HG03571 (cell line): ENCODE measurements at regions not wholly inside any gene's neighbourhood (a gene's known extent, or its start where the extent isn't known, plus 50 kb on each side); places are given as distances from the start of the nearest gene placed in this dataset.

Experiments used
- ATAC-seq: cut with Tn5 transposase; IDR thresholded peaks from one replicate; pipeline ENCODE4 v1.9.1; 2021; ENCODE audit not compliant: unreplicated experiment

DNA sequence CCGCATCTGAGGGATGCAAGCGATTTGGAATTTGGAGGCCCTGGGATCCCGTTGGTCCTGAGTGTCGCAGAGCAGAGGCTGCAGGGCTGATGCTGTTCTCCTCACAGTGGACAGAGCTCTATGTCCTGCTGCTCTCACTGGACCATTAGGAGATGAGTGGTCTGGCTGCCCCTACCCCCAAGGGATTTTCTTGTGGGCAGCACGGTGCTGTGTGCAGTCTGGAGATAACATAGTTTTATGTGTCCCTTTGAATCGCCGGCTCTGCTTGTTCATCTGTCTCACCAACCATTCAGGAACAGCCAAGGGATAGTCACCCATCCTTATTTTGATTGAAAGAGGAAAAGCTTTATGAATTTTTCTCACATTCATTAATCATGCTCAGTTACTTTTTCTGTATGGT lies 49.9 kb downstream of the CHRM3 start:
- no peak for ATAC-seq

DNA sequence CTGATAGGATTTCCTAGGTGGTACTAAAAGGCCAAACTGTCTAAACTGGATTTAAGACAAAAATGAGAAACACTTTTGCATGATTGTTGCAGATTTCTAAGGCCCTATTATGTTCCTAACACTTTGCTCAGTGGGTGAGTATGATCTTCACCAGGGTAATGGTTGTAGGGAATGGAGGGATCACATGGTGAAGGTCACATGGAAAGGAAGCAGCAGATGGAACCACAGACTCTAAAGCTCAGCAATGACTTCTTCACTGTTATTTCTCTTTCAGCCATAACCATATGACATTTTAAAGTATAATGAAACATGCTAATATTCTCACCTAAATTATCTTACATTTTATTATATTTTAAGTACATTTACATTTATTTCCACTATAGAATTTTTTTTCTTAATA lies 51.5 kb downstream of the CHRM3 start:
- no peak for ATAC-seq

DNA sequence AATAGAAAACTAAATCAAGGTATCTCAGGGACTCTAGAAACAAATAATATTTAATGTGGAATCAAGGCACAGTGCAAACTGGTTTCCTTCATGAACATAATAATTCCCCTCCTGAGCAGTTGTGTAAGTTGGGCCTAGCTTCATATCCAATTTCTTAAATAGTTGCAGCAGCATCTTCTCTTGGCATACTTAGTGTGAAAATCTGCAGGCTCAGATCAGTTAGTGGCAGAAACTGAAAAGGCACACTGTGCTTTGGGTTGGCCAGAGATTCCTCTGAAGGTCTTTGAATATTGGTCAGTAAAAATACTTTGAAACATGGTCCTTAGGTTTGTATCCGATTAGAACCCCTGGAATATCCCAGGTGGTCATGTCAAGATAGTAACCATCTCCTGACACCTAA lies 52.5 kb downstream of the CHRM3 start:
- no peak for ATAC-seq

DNA sequence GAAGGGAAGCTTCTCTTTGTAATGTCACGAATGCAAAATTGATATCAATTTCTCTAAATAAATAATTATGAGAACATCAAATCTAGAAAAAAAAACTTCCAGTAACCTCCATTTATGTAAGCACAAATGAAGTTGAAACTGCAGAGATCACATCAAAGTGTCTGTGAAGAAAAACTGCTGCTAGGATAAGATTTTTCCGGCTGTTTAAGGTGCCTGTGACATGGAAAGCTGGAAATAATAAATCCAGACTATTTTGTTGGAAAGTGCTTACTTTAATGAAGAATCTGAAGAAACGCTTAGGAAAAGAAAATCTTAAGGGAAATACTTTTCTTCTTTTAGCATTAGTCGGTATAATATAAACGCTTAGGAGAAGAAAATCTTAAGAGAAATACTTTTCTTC lies 57.0 kb downstream of the CHRM3 start:
- ATAC-seq: no peak

DNA sequence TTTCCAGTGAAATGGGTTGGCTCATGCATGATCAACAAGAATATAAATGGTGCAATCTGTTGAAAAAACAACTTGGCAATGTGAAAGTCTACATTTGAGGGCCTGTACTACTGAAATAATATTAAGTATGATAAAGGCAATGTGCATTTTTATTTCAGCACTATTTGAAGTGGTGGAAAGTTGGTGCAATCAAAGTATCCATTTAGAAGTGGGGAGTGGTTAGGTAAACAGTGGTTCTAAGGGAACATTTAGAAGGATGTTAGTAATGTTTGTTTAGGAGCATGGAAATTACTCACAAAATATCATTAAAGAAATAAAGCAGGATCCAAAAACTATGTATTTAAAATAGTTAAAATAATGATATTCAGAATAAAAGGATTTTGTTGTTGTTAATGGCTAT lies 60.2 kb downstream of the CHRM3 start:
- no peak for ATAC-seq

DNA sequence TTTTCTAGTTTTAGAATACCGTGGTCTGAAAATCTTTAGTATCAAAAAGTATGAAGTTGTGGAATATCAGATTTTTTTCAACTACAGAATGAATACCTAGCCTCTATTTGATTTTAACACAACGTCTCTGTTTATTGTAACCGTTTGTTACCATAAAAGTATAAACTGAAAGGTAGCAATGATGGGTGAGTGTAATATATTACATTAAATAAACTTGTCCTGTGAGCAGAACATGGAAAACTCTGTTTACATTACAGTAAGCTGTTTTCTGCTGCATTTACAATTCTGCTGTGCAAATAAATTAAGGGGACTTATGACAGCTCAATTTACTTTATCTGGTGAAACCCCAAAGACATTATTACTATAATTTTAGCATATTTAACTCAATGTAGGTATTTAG lies 62.5 kb downstream of the CHRM3 start:
- ATAC-seq: no peak

DNA sequence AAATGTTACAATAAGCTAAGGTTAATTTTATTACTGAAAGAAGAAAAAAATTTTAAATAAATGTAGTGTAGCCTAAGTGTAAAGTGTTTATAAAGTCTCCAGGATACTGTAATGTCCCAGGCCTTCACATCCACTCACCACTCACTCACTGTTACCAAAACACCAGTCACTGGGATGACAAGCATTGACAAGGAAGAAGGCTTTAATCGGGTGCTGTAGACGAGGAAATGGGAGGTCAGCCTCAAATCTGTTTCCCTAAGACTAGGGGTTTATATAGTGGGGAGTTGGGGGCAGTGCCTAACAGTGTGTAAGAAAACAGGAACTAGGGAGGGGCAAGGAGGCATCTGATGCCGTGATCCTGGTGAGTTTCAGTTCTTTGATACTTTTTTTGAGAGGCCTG lies 69.4 kb downstream of the CHRM3 start:
- no peak for ATAC-seq

DNA sequence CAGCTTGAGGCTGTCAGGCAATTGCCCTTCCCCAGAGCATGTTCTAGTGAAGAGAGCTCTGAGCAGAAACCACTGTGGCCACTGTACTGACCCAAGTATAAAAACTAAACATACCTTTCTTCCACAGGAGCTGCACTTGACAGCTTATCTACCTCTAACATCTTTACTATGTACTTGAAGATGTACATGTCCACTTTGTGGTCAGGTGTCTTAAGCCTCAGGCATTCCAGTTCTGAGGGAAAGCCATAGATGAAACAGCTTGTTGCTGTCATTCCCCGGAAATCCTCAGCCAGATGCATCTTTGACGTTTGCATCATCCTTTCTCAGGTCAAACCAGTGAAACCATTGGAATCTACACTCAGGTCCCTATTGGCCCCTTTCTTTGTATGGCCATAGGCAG lies 70.4 kb downstream of the CHRM3 start:
- no peak for ATAC-seq

DNA sequence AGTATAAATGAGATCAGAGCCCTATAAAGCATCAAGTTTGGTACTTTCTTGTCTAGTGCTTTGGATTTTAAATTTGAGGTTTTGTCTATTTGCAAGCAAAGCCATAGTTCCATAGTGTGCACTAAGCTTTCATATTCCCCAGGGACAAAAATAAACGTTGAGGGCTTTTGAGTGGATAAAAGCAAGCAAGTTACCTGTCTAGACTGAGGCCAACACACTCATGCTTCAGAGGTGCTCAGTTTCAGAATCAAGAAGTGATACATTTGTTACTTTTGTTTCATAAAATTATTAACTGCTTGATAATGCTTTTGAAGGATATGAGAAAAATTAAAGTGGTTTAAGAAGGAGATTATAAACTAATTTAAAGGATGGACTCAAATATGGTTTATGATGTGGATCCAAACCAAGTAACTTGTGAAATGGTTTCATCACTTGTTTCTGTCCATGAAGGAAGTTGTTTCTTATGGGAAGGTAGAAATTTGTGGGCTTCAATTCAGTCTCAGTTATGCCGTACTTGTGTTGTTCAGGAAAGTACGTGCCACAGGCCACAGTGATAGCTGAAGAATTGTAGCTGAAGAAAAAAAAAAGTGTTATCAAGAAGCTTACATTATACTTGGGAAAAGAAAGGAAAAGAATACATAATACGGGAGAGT lies 71.2 kb downstream of the CHRM3 start:
- peak; percentile 70 for ATAC-seq

DNA sequence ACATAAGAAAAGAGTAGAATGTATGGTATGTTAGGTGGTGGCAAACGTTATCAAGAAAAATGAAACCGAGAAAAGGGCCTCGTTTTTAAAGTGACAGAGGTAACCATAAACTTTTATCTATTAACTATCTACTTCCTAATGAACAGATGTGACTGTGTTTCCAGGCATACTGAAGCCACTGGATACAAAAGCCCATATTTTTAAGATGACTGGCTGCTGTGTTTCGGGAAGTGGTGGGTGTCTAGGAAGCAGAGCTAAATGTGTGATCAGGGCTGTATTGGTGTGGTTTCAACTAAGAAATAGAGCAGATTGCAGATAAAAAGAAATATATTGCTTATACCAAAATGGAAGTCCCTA lies 71.8 kb downstream of the CHRM3 start:
- peak; percentile 70 for ATAC-seq

DNA sequence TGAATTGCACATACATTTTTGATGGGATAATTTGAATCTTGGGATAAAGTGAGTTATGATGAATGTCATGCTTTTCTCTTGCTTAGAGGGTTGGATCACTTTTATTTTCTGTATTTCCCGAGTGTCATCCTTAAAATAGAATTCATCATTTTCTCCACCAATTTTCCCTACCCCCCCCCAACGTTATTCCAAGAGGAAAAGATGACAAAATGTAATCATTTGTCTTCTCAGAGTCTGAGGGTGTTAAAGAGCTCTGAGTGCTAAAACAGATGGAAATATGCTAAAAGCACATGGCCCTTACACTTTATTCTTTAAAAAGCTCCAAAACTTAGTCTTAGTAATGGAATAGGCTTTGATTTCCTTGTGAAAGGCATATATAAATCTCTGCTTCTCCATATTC lies 81.4 kb downstream of the CHRM3 start:
- ATAC-seq: no peak

DNA sequence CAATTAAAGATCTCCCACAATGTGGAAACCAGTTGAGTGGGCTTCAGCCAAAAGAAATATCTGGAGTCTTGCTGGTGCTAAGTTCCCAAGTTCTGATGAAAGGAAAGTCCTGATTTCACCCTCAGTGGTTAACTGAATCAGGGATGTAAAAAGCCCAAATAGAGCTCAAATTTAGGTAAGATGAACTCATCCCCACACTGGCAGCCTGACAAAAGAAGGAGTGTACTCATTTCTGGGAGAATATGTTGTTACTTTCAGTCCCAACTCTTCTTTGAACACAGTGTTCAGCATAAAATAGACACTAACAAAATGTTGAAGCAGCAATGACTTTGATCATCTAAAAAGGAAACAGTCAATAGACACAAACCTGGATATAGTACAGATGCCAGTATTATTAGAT lies 91.7 kb downstream of the CHRM3 start:
- no peak for ATAC-seq

DNA sequence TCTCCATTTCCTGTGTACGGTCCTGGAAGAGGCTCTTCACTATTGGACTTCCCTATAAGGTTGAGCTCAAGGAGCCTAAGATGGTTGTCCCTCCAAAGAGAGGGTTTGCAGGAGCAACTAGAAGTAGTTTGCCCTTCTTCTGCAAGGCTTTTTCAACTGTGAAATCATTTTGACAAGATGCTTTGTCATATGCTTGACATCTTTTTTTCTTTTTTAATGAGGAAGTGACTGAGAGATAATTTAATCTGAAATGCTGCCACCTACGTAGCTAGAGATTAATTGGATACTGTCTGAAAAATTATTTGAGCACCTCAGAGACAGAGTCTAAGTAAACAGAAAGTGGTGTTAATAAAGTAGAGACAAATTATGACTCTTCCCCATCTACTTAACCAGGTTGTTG lies 97.0 kb downstream of the CHRM3 start:
- no peak for ATAC-seq

DNA sequence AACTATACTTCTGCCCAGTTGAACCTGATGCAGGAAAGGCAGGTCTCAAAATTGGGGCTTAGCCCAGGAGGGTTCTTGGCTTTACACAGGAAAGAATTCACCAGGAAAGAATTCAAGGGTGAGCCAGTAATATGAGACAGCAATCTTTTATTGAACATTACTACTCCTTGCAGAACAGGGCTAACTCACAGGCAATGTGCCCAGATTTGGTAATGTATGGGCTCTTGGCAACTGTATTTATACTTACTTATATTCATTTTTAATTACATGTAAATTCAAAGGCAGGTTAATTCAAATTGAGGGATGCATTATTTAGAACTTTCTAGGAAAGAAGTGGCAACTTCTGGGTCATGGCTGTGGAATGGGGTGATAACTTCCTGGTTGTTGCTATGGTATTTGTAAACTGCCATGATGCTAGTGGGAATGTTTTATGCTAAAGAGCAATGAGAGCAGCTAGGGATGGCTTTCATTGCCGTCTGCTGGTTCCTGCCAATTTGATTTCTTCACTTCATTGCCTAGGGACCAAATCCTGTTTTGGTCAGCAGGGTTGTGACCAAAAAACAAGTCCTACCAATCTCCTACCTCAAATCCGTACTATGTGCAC lies 107.5 kb downstream of the CHRM3 start:
- no peak for ATAC-seq

DNA sequence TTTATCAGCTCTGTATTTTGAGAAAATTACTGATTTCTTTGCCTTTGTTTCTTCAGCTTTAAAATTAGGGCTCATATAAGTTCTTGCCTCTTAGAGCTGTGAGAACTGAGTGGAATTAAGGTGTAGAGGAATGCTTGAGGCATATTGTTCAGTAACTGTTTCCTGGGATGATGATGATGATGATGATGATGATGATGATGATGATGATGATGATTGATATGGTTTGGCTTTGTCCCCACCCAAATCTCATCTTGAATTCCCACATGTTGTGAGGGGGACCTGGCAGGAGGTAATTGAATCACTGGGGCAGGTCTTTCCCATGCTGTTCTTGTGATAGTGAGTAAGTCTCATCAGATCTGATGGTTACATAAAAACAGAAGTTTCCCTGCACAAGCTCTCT lies 118.7 kb downstream of the CHRM3 start:
- no peak for ATAC-seq

DNA sequence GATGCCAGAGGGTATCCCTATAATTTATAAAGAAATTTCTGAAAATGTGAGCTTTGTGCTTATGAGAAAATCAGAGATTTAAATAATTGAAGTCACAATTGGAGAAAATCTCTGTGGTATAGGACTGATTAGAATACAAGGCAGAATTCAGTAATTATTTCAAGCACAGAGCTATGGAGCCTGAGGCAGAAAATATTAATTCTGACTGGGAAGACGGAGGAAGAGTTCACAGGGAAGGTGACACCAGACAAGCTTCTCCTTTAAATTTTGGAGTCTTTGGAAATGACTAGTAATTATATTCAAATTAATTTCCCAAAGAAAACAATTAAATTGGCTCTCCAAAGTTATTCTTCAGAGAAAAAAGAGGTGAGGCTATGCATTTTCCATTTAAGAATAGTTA lies 121.5 kb downstream of the CHRM3 start:
- no peak for ATAC-seq

DNA sequence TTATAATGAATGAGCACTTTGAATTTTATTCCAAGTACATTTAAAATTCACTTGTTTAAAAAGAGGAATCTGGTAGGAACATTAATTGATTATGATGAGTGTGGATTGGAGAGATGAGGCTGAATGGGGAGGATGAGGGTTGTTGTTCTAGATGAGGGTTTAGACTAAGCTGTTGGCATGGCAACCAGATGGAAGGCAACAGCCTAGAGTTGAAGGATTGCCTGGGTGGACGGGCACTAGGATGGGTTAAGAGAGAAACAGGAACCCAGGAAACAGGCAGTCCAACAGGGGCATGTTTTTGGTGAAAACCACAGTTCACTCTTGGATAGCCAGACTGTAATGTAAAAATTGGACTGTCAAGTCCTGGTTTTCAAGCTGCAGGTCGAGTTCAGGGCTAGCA lies 125.5 kb downstream of the CHRM3 start:
- no peak for ATAC-seq

DNA sequence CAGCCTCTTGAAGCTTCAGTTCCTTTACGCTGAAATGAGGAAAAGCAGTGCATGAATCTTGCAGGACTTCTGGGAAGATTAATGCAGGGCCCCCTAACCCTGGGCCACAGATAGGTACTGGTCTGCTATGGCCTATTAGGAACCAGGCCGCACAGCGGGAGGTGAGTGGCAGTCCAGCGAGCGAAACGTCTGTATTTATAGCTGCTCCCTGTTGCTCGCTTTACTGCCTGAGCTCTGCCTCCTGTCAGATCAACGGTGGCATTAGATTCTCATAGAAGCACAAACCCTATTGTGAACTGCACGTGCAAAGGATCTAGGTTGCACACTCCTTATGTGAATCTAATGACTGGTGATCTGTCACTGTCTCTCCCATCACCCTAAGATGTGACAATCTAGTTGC lies 130.2 kb downstream of the CHRM3 start:
- ATAC-seq: no peak

DNA sequence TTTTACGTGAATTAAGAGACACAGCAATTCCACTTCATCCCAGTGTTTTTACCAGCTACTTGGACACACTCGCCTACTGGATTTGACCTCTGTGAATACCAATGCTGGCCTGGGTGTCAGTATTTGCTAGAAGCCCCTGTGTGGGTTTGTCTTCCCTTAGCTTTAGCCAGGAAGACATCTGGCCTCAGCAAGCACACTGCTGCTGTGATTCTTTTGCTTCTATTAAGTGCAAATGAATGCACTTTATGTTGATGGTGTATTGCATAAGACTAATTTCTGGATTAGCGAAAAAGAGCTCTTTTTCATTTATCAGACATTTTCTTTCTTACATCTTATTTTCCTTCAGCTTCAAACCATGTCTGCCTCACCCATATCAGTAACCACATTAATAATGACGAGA lies 140.0 kb downstream of the CHRM3 start:
- ATAC-seq: no peak

DNA sequence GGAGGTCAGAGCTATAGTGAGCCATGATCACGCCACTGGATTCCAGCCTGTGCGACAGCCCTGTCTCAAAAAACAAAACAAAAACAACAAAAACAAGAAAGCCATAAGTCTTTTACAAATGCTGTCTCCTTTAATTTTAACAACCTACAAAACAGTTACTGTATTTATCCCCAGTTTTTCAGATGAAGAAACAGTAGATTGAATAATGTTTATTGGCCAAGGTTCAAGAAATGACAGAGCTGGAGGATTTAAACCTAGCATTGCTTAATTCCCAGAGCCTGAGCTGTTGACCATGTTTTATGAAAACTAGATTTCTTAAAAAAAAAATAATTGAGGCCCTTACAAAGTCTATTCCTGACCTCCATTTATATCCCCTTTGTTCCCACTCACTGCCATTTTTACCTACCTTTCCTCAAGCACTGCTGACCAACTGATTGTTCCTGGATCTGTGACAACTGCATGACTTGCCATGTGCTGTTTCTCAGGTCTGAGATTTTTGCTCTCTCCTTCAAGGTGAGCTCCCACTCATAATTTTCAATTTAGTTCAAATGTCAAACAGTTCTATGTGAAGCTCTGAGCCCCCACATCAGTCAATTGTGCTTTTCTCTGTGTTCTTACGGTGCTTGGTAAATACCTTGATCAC lies 140.8 kb downstream of the CHRM3 start:
- no peak for ATAC-seq

DNA sequence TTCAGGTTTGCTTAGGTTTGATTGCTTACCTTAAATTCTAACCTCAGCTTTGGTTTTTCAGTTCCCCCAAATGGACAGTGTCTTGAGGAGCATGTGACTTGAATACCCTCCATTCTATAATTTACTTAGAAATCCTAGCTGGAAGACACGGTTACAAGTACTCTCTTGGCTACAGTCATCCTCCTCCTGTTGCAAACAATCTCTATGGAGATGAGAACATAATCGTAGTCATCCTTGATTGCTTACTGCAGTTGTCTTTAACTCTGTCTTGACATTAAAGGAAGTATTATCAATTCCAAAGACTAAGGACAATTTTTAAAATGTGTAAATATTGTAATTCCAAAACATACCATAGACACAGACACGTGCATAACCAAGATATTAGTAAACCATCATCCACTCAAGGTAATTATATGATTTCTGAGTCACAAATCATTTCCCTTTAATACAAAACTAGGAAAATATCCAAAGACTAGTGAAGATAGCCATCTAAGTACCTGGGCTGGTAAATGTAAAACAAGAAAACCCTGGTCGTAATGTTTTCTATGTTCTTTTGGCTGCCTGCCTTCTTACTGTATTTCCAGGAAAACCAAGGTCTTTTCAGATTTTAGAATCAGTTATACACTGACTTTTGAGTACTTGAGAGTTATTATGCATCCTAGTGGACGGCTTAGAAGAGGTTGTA lies 149.9 kb downstream of the CHRM3 start:
- no peak for ATAC-seq

DNA sequence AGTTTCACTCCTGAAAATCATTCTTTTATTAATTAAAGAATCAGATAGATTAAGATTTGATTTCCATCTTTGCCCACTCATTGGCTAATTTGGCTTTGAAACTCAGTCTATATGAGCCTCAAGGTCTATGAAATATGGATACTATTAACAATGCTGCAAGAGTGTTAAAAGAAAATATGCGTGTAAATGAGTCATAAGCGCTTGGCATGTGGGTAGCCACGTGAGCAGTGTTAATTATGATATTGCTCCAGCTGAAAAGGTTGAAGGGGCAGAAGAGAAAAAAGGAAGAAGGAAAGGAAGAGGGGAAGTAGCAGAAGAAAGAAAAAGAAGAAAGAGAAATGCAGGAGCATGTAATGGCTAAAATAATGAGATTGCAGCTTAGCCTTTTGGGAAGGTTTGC lies 151.4 kb downstream of the CHRM3 start:
- ATAC-seq: no peak
